Effector memory CD8-positive, alpha-beta T cell (primary cell): ENCODE measurements at regions not wholly inside any gene's neighbourhood (a gene's known extent, or its start where the extent isn't known, plus 50 kb on each side); places are given as distances from the start of the nearest gene placed in this dataset.

Experiments used
- ATAC-seq: fragments of 150-1000 bp; cut with Tn5 transposase; replicated peaks from 2 replicates; pipeline ENCODE4 v1.10.0; 2021; ENCODE audit warnings: mild to moderate bottlenecking, moderate library complexity
- DNase-seq, 3 experiments: peaks; one replicate each; pipeline ENCODE4 v3.0.0; 2021
- H3K27ac Mint-ChIP-seq, 2 donors: one replicate each; pipeline ENCODE4 v1.8.0; 2022; ENCODE audit warnings: mild to moderate bottlenecking in 2 of 2, mixed read lengths in 2 of 2, moderate library complexity in 2 of 2
- H3K27me3 Mint-ChIP-seq, 2 donors: one replicate each; pipeline ENCODE4 v1.8.0; 2022; ENCODE audit warnings: mixed read lengths in 2 of 2
- H3K36me3 Mint-ChIP-seq: one replicate; pipeline ENCODE4 v1.8.0; 2022; ENCODE audit warnings: mild to moderate bottlenecking, moderate library complexity, mixed read lengths; ENCODE audit not compliant: insufficient read depth
- H3K4me1 Mint-ChIP-seq, 2 donors: one replicate each; pipeline ENCODE4 v1.8.0; 2022; ENCODE audit warnings: low read depth in 2 of 2, mixed read lengths in 2 of 2
- H3K4me3 Mint-ChIP-seq, 2 donors: one replicate each; pipeline ENCODE4 v1.8.0; 2022; ENCODE audit warnings: mild to moderate bottlenecking in 2 of 2, mixed read lengths in 2 of 2, moderate library complexity in 2 of 2
- H3K9me3 Mint-ChIP-seq, 2 donors: one replicate each; pipeline ENCODE4 v1.8.0; 2022; ENCODE audit warnings: mixed read lengths in 2 of 2

DNA sequence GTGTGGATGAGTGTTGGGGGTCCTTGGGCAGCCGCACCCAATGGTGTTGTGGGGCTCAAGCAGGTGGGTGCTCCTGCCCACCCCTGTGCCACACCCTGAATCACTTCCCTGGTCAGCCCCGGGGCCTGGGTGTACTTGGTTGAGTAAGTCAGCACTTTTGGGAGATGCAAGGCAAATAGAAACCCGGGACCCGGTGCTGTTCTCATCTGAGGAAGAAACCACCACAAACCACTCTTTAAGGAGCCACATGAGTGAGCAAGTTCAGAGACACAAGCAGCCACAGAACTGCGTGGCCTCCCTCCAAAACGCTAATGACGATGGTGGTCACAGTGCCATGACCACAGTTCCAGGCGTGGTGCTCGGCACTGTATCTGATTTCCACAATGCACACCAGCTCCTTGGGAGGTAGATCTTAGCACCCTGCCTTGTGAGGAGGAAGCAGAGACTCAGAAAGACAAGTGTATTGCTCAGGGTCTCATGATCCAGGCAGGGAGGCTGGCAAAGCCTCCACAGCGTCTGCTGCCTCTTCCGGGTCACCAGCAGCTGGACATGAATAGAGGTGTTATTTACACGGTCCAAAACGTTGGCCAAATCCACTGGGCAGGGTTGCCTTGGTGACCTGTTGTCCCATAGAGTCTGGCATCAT is 118.2 kb upstream of the ALDH1A3 start:
- peaks cover 50 to 77% of the 10 kb centered on the region in 2 donors for H3K27me3 Mint-ChIP-seq
- ATAC-seq (no peak), DNase-seq (no peak)
- H3K4me1 Mint-ChIP-seq = no peaks in the 10 kb centered on the region
- no peak overlapping the region for H3K4me3 Mint-ChIP-seq
- H3K36me3 Mint-ChIP-seq = peaks cover 3% of the 10 kb centered on the region
- H3K27ac Mint-ChIP-seq = no peak overlapping the region
- no peaks in the 10 kb centered on the region for H3K9me3 Mint-ChIP-seq

DNA sequence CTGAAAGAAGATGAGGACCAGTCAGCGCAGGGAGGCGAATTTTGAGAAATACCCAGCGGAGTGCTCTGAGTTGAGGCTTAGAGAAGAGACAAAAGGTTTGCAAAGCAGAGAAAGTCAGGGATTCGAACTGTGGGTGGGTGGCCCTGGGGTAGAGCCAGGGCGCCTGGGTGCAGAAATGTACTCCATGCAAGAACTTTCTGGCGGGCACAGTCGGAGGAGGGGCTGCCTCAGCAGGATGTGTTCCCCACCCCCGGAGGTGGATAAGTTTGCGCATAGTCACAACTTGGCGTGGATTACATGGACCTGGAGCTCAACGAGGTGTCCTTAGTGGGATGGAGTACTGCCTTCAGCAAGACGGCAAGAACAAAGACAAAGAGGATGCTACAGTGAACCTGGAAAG is 117.3 kb upstream of the ALDH1A3 start:
- Mint-ChIP-seq H3K4me3 (no peak overlapping the region), H3K27ac (no peak overlapping the region), H3K9me3 (no peaks in the 10 kb centered on the region), H3K27me3 (peaks cover 45 to 74% of the 10 kb centered on the region in 2 donors), H3K36me3 (peaks cover 3% of the 10 kb centered on the region), H3K4me1 (no peaks in the 10 kb centered on the region)
- no peak for DNase-seq
- no peak for ATAC-seq

DNA sequence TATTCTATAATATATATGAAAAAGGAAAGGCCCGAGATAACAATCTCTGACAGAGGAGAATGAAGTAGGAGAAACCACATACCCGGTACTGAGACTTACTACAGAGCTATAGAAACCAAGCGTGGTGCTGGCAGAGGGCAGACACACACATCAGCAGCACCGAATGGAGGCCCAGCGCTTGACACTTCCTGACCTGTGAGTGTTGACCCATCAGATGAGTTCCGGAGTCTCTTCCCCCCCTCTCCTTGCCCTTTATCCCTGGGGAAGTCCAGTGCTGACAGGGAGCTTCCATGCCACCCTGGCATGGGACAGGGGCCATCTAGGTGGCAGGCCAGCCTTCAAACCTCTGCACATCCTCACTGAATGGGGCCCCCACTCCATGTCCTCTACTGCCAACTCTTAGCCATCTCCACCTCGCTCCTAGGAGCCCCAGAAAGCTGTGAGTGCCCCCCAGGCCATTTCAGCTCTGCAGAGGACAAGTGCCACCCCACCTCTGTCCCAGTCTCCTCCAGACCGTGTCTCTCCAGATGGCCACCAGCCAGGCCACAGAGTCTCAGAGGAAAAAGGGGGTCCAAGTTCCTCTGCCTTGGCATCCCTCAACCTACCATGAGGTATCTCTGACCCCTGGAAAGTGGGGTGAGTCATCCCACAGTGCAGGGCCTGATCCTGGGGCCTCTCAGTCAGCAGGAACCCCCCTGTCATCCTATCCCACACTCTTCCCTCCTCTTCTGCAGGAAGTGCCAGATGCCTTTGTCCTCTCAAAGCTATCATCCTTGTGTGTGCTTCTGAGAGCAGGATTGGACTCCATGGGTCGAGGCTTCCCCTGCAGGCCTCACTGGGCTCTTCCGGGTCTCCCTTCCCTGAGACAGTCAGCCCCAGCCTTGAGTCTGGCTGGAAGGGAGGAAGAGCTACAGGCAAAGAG is 116.5 kb upstream of the ALDH1A3 start:
- peaks cover 41 to 74% of the 10 kb centered on the region in 2 donors for H3K27me3 Mint-ChIP-seq
- H3K36me3 Mint-ChIP-seq = peaks cover 3% of the 10 kb centered on the region
- H3K4me1 Mint-ChIP-seq = no peaks in the 10 kb centered on the region
- no peak overlapping the region for H3K27ac Mint-ChIP-seq
- no peak for DNase-seq
- H3K4me3 Mint-ChIP-seq = no peak overlapping the region
- no peak for ATAC-seq
- H3K9me3 Mint-ChIP-seq = no peaks in the 10 kb centered on the region

DNA sequence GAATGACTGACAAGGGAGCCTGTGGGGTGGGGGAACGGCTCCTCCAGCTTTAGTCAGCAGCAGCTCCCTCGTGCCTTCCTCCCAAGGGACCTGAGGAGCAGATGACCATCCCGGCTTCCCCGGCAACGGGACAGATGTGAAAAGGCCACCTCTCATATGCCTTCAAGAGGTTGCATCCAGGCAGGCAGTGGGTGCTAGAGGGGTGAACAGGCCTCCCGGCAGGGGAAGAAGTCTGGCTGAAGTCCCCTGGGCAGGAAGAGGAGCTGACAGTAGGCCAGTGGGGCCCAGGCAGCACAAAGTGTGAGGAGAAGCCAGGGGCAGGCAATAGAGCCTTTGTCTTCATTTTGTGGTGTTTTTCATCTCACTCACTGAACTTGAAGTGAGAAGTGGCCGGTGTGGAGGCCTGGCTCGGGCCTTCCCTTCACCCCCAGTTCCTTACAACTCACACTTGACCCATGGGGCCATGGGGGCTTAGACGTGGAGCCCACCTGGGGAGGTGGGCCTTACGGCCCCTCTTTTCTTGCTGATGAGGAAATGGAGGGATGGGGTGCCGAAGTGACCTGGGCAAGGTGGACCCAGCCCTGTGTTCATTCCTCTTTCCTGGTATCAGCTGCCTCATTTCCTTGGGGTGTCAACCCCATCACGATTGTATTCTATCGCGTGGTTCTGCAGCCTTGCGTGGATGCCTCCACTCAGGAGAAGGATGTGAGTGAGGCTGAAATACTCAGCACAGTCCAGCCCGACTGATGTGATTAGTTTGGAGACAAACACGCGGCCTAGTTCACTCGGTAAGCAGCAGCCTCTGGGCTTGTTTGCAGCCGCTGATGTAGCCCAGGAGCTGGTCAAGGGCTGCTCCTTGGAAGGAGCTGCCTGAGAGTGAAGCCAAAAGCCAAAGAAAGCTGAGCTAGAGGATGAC is 115.5 kb upstream of the ALDH1A3 start:
- H3K27me3 Mint-ChIP-seq = peaks cover 36 to 76% of the 10 kb centered on the region in 2 donors
- H3K4me3 Mint-ChIP-seq = no peak overlapping the region
- H3K36me3 Mint-ChIP-seq = peaks cover 3% of the 10 kb centered on the region
- H3K27ac Mint-ChIP-seq = no peak overlapping the region
- H3K9me3 Mint-ChIP-seq = no peaks in the 10 kb centered on the region
- no peaks in the 10 kb centered on the region for H3K4me1 Mint-ChIP-seq
- ATAC-seq (no peak), DNase-seq (no peak)

DNA sequence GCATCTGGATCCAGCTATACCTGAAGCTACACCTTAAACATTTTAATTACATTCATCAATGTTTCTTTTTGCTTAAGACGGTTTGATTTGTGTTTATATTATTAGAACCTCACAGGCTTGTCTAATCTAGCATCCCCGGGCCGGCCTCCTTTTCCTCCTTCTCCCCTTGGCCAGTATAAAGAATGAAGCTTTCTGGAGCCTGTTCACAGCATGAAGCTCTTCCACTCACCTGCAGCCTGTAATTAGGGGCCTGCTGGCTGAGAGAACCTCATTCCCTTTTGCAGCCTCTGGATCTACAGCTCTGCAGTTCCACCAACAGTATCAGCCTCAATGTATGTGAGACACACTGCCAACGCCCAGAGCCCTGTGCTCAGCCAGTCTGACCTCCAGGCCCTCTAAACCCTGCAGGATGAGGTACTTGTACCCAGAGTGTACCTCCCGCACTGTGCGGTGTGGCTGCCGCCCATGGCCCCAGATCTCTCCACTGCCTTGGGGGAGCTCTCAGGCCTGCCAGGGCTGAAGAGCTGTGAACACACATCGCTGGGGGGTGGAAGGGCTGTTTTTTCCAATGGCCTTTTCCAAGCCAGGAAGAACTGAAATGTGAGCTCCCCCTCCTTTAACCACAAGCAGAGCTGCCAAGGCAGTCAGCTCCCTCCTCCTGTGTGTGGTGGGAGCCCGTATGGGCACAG is 114.7 kb upstream of the ALDH1A3 start:
- ATAC-seq (no peak), DNase-seq (no peak)
- Mint-ChIP-seq H3K9me3 (no peaks in the 10 kb centered on the region), H3K27me3 (peaks cover 28 to 76% of the 10 kb centered on the region in 2 donors), H3K4me1 (no peaks in the 10 kb centered on the region), H3K4me3 (no peak overlapping the region), H3K27ac (no peak overlapping the region), H3K36me3 (peaks cover 3% of the 10 kb centered on the region)

DNA sequence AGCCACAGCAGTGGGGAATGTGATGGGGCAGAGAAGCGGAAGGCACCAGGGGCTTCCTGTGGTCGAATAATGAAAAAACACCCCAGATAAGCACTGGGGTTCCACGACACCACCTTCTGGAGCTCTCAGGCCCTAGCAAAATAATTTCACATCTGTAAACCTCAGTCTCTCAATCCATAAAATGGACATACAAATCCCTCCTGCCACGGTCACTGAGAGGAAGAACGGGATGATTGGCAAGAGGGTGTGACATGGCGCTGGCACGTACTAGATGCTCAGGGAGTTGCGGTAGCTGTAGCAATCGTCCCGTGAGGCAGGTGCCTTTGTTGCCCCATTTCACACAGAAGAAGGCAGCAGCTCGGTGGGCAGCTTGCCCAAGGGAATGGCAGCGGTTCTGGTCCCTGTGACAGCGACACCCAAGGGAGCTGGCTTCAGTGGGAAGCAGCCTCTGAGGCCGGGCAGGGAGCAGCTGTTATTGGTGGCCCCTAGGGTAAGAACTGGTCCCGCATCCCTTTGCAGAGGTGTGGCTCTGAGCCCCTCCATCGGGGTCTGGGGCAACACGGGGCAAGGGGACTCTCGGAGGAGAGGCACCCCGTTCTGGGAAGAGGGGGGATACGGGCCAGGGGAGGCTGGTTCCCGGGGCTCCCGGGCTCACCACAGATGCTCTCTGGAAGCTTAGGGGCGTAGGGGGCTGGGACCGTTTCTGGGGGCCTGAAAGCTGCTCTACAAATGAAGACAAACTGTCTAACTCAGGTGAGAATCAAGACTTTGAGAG is 114.0 kb upstream of the ALDH1A3 start:
- ATAC-seq (no peak), DNase-seq (no peak)
- no peaks in the 10 kb centered on the region for H3K9me3 Mint-ChIP-seq
- peaks cover 29 to 75% of the 10 kb centered on the region in 2 donors for H3K27me3 Mint-ChIP-seq
- H3K4me1 Mint-ChIP-seq = no peaks in the 10 kb centered on the region
- peaks cover 3% of the 10 kb centered on the region for H3K36me3 Mint-ChIP-seq
- H3K4me3 Mint-ChIP-seq = no peak overlapping the region
- H3K27ac Mint-ChIP-seq = no peak overlapping the region

DNA sequence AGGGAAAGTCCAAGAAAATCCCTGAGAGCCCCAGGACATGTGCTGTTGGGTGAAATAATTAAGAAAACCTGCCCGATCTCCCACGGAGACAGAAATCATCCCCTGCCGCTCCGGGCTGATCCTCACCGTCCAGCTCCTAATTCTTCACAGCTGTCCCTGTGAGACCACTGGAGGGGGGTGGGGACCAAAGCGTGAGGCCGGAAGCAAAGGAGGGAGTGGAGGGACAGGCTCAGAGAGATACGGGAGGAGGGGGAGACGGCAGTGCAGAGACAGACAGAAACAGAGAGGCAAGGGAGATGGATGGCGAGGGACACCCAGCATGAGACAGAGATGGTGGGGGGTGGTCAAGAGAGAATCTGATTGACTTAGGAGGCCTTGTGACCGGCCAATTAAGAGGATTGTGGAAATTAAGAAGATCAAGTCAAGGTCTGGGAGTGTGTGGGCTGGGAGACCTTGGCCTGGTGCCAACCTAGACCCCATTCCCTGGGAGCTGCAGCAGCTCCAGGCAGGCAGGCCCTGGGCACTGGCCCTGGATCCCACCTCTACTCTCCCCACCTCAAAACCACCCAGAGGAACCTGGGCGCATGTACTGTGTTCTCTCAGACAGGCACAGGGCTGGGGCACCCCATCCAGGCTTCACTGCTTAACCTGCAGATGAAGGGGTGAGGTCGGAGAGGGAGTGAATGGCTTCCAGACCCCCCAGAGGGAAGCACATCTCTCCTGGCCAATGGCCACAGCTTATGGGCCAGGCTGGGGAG is 113.2 kb upstream of the ALDH1A3 start:
- ATAC-seq = no peak
- H3K4me1 Mint-ChIP-seq = no peaks in the 10 kb centered on the region
- no peaks in the 10 kb centered on the region for H3K9me3 Mint-ChIP-seq
- H3K27ac Mint-ChIP-seq = no peak overlapping the region
- H3K27me3 Mint-ChIP-seq = peaks cover 32 to 76% of the 10 kb centered on the region in 2 donors
- H3K36me3 Mint-ChIP-seq = peaks cover 3% of the 10 kb centered on the region
- no peak overlapping the region for H3K4me3 Mint-ChIP-seq
- no peak for DNase-seq

DNA sequence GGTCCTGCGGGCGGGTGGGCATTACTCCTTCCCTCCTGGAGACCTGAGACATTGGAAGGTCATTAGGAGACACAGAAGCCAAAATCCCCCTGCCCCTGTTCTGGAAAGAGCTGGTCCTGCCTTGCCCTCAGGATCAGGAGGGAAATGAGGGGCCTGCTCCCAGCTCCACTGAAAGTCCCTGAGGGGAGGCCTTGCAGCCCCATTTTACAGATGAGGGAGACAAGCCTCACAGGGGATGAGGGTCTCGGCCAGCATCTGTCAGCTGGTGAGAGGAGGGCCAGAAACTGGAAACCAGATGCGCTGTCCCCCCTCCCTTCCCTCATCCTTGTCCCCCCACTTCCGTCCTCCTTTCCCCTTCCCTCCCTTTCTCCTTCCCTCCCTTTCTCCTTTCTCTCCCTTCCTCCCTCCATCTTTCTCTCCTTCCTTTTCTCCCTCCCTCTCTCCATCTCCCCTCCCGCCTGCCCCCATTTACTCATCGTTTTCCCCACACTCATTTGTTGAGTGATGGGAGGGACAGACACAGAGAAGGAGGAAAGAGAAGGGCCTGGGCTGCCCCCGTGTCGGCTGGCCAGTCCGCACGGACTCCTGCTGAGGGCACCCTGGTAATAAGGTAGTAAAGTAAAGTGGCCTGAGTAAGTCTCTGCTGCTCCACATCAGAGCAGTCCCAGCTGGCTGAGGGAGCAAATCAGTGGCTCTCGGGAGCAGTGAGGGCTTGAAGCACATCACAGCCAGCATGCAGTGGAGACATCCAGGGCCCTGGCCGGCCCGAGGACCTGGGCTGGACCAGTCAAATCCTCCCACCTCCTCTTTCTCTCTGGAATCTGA is 112.4 kb upstream of the ALDH1A3 start:
- Mint-ChIP-seq H3K4me1 (no peaks in the 10 kb centered on the region), H3K27ac (no peak overlapping the region), H3K27me3 (peaks cover 28 to 71% of the 10 kb centered on the region in 2 donors), H3K9me3 (no peaks in the 10 kb centered on the region), H3K4me3 (no peak overlapping the region), H3K36me3 (peaks cover 3% of the 10 kb centered on the region)
- no peak for DNase-seq
- no peak for ATAC-seq

DNA sequence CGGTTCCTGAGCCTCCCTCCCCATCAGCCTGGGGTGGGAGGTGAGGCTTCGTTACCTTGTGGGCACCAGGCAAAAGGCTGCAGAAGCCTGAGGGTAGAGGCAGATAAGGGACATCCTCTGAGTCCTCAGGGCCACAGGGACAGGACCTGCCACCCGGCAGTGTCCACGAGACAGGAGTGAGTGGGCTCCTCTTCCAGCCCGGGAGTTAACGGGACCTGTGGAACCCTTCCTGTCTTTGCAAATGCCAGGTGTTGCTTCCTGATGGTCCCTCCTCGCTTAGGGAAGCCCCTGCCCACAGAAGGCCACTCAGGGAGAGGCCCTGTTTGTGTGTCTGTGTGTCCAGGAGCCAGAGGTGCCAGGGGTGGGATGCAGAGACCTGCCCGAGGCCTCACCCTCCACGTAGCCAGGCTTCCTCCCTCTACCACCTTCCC is 111.1 kb upstream of the ALDH1A3 start:
- Mint-ChIP-seq H3K4me1 (no peaks in the 10 kb centered on the region), H3K27me3 (peaks cover 26 to 72% of the 10 kb centered on the region in 2 donors), H3K4me3 (no peak overlapping the region), H3K9me3 (no peaks in the 10 kb centered on the region), H3K36me3 (peaks cover 1% of the 10 kb centered on the region), H3K27ac (no peak overlapping the region)
- DNase-seq (no peak), ATAC-seq (no peak)

DNA sequence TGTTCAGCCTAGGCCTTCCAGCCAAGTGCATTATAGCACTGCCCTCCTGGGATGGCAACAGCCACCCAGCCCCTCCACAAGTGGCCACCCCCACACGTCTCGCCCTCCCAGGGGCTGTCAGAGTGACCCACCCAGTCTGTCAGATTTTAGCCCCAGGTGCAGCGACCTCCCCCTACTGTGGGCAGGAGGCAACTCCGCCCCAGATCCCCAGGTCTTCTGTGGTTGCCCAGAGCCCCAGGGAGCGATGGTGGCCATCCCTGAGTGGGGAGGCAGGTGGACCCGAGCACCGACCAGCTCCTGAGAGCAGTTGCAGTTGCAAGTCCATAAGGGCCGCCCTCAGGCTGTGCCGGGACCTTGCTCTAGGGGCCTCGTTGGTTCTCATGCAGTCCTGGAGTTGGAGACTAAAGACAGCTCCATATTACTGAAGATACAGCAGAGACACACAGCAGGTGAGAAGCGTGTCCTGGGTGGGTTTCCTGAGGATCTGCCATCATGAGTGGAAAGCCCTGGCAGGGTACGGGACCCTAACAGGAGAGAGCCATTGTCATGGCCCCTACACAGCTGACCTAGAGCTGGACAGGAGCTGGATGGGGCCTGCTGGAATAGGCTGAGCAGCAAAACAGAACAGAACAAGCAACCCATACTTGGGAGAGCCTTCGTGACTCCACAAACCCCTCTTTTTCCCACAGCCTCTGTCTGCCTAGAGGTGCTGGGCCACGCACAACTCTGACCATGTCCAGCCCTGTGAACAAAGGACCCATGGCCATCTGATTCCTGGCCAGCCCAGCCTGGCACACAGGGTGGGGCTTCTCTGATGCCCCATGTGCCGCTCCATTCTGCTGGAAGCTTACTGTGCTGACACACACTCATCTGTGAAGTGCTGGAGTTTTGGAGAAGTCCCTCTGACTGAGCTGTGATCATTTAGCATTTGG is 110.3 kb upstream of the ALDH1A3 start:
- Mint-ChIP-seq H3K27ac (no peak overlapping the region), H3K27me3 (peaks cover 26 to 67% of the 10 kb centered on the region in 2 donors), H3K9me3 (no peaks in the 10 kb centered on the region), H3K4me1 (no peaks in the 10 kb centered on the region), H3K4me3 (no peak overlapping the region), H3K36me3 (no peaks in the 10 kb centered on the region)
- DNase-seq (no peak), ATAC-seq (no peak)
